ENCODE measurements at regions not wholly inside any gene's neighbourhood (a gene's known extent, or its start where the extent isn't known, plus 50 kb on each side); places are given as distances from the start of the nearest gene placed in this dataset.

GRCh38 chr12:92528586-92528985 is 174.2 kb upstream of the PLEKHG7 start:
- DNase-seq (ENCODE audit: extremely low spot score, unreplicated experiment) = no peak
- H3K36me3 Mint-ChIP-seq = no peaks in the 10 kb centered on the region
- H3K4me1 Mint-ChIP-seq (ENCODE audit: unreplicated experiment) = peaks cover 5% of the 10 kb centered on the region
- H3K27ac Mint-ChIP-seq = no peak overlapping the region
- H3K4me3 Mint-ChIP-seq = no peak overlapping the region
- no peak for TF ChIP-seq CTCF (conservative IDR thresholded peaks at IDR 0.05)
- peaks cover under 1% of the 10 kb centered on the region for H3K9me3 Mint-ChIP-seq
- H3K27me3 Mint-ChIP-seq = no peaks in the 10 kb centered on the region

- Mint-ChIP-seq H3K9me3 (peaks cover 5% of the 10 kb centered on the region), H3K4me1 (ENCODE audit: unreplicated experiment) (peaks cover 1% of the 10 kb centered on the region), H3K4me3 (no peak overlapping the region), H3K27me3 (no peaks in the 10 kb centered on the region), H3K36me3 (no peaks in the 10 kb centered on the region), H3K27ac (no peak overlapping the region)
- DNase-seq (ENCODE audit: extremely low spot score, unreplicated experiment) = no peak
- no peak for TF ChIP-seq CTCF (conservative IDR thresholded peaks at IDR 0.05)
These were observed 174.7 kb upstream of the PLEKHG7 start for GRCh38 chr12:92528097-92528496.

GRCh38 chr12:92524489-92524888 is 178.3 kb upstream of the PLEKHG7 start:
- Mint-ChIP-seq H3K27ac (no peak overlapping the region), H3K27me3 (no peaks in the 10 kb centered on the region), H3K4me3 (no peak overlapping the region), H3K36me3 (no peaks in the 10 kb centered on the region), H3K4me1 (ENCODE audit: unreplicated experiment) (no peaks in the 10 kb centered on the region), H3K9me3 (peaks cover 9% of the 10 kb centered on the region)
- DNase-seq (ENCODE audit: extremely low spot score, unreplicated experiment) = no peak
- TF ChIP-seq CTCF (conservative IDR thresholded peaks at IDR 0.05) = no peak

- Mint-ChIP-seq H3K4me3 (no peak overlapping the region), H3K36me3 (no peaks in the 10 kb centered on the region)
These were observed 182.3 kb upstream of the PLEKHG7 start for GRCh38 chr12:92520511-92520910.

GRCh38 chr12:92519284-92519683 is 183.5 kb upstream of the PLEKHG7 start:
- DNase-seq (ENCODE audit: extremely low spot score, unreplicated experiment) = no peak
- no peaks in the 10 kb centered on the region for H3K36me3 Mint-ChIP-seq
- no peaks in the 10 kb centered on the region for H3K4me1 Mint-ChIP-seq (ENCODE audit: unreplicated experiment)
- H3K27ac Mint-ChIP-seq = no peak overlapping the region
- no peaks in the 10 kb centered on the region for H3K27me3 Mint-ChIP-seq
- no peak overlapping the region for H3K4me3 Mint-ChIP-seq
- peaks cover 9% of the 10 kb centered on the region for H3K9me3 Mint-ChIP-seq
- no peak for TF ChIP-seq CTCF (conservative IDR thresholded peaks at IDR 0.05)

More at GRCh38 chr12:92520511-92520910, 182.3 kb upstream of the PLEKHG7 start:
- H3K27me3 Mint-ChIP-seq = no peaks in the 10 kb centered on the region
- no peak overlapping the region for H3K27ac Mint-ChIP-seq
- no peak for TF ChIP-seq CTCF (conservative IDR thresholded peaks at IDR 0.05)
- H3K4me1 Mint-ChIP-seq (ENCODE audit: unreplicated experiment) = no peaks in the 10 kb centered on the region
- H3K9me3 Mint-ChIP-seq = peaks cover 9% of the 10 kb centered on the region
- no peak for DNase-seq (ENCODE audit: extremely low spot score, unreplicated experiment)

GRCh38 chr12:92518071-92518470 is 184.7 kb upstream of the PLEKHG7 start:
- no peak for TF ChIP-seq CTCF (conservative IDR thresholded peaks at IDR 0.05)
- Mint-ChIP-seq H3K27ac (no peak overlapping the region), H3K9me3 (peaks cover 4% of the 10 kb centered on the region), H3K4me1 (ENCODE audit: unreplicated experiment) (no peaks in the 10 kb centered on the region), H3K36me3 (no peaks in the 10 kb centered on the region), H3K4me3 (no peak overlapping the region), H3K27me3 (no peaks in the 10 kb centered on the region)
- no peak for DNase-seq (ENCODE audit: extremely low spot score, unreplicated experiment)

All from type B pancreatic cell (in vitro differentiated cells).